Suprapubic skin (tissue), 4 donors: ENCODE measurements at regions not wholly inside any gene's neighbourhood (a gene's known extent, or its start where the extent isn't known, plus 50 kb on each side); places are given as distances from the start of the nearest gene placed in this dataset.
A peak's percentile ranks its signal among the peaks of the same experiment; 100 is the strongest.

ENCODE experiments used
- DNase-seq, 2 donors: peaks; one replicate each; pipeline ENCODE4 v3.0.0-alpha.2; 2019; ENCODE audit warnings: low spot score in 2 of 2
- H3K27ac ChIP-seq: fragments of 200-600 bp; sonication (generic); one replicate; pipeline ENCODE4 v1.5.1; 2019
- H3K27me3 ChIP-seq: fragments of 200-600 bp; sonication (generic); one replicate; pipeline ENCODE4 v1.5.1; 2019
- H3K36me3 ChIP-seq: fragments of 200-600 bp; sonication (generic); one replicate; pipeline ENCODE4 v1.5.1; 2019
- H3K4me1 ChIP-seq: fragments of 200-600 bp; sonication (generic); one replicate; pipeline ENCODE4 v1.5.1; 2019
- H3K4me3 ChIP-seq: fragments of 200-600 bp; sonication (generic); one replicate; pipeline ENCODE4 v1.5.1; 2019; ENCODE audit warnings: mild to moderate bottlenecking
- H3K9me3 ChIP-seq: fragments of 200-600 bp; sonication (generic); one replicate; pipeline ENCODE4 v1.5.1; 2019
- CTCF ChIP-seq, 2 donors: fragments of 200-600 bp in 1 of 2; fragments of 450-650 bp in 1 of 2; sonication (generic) in 1 of 2; IDR thresholded peaks; one replicate each; pipeline ENCODE4 v1.5.1; 2016 to 2019; ENCODE audit warnings: antibody characterized with exemption in 2 of 2, mild to moderate bottlenecking in 1 of 2, moderate library complexity in 1 of 2
- EP300 ChIP-seq: sonication (generic); formaldehyde crosslinking; IDR thresholded peaks from one replicate; pipeline ENCODE4 v1.6.1; 2017; ENCODE audit warnings: antibody characterized with exemption
- POLR2A ChIP-seq, 2 donors: fragments of 450-650 bp; IDR thresholded peaks; one replicate each; pipeline ENCODE4 v1.6.1; 2017; ENCODE audit warnings: antibody characterized with exemption in 2 of 2, mild to moderate bottlenecking in 2 of 2, moderate library complexity in 2 of 2
- POLR2AphosphoS5 ChIP-seq, 3 donors: sonication (generic); formaldehyde crosslinking; IDR thresholded peaks; one replicate each; pipeline ENCODE4 v1.6.1; 2017; ENCODE audit warnings: antibody characterized with exemption in 3 of 3
- WGBS: methylation state at CpG from one replicate; pipeline ENCODE4 v1.1.5; 2018; 5-methylcytosine and 5-hydroxymethylcytosine counted together

GRCh38 chr4:53920116-53920515 lies 144.3 kb downstream of the CHIC2 start:
- DNase-seq = no peak
- WGBS = 38% methylated on average over 4 of the region's 4 CpGs
- Histone ChIP-seq H3K27me3 (no peaks in the 10 kb centered on the region), H3K4me1 (peaks cover 20% of the 10 kb centered on the region), H3K27ac (peak overlapping the region; percentile 65), H3K9me3 (no peaks in the 10 kb centered on the region), H3K4me3 (no peak overlapping the region), H3K36me3 (no peaks in the 10 kb centered on the region)
- TF ChIP-seq POLR2AphosphoS5 (IDR thresholded peaks at IDR 0.05) (no peak), CTCF (IDR thresholded peaks at IDR 0.05) (no peak), EP300 (no peak), POLR2A (IDR thresholded peaks at IDR 0.05) (no peak)

DNA sequence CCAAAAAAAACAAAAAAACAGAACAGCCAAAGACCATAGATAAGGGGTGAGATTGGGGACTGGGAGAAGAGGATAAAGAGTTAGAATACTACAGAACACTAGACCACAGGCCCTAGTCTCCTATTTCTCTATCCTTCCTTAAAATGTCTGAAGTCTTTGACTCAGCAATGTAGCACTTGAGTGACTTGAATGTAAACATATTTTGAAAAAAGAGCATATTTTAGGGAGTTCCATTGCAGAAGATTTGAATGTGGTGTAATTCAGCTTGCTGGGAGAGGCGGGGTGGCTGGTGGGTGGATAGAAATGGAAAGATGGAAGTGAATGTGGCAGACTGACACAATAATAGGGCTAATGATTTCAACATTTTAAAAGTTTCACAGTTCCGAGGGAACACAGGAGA lies 144.9 kb downstream of the CHIC2 start:
- WGBS = 69% methylated on average over 2 of the region's 2 CpGs
- no peak for DNase-seq
- Histone ChIP-seq H3K36me3 (no peaks in the 10 kb centered on the region), H3K27ac (peak overlapping the region; percentile 65), H3K9me3 (no peaks in the 10 kb centered on the region), H3K27me3 (no peaks in the 10 kb centered on the region), H3K4me1 (peaks cover 20% of the 10 kb centered on the region), H3K4me3 (no peak overlapping the region)
- TF ChIP-seq POLR2A (IDR thresholded peaks at IDR 0.05) (no peak), POLR2AphosphoS5 (IDR thresholded peaks at IDR 0.05) (no peak), CTCF (IDR thresholded peaks at IDR 0.05) (no peak), EP300 (no peak)

DNA sequence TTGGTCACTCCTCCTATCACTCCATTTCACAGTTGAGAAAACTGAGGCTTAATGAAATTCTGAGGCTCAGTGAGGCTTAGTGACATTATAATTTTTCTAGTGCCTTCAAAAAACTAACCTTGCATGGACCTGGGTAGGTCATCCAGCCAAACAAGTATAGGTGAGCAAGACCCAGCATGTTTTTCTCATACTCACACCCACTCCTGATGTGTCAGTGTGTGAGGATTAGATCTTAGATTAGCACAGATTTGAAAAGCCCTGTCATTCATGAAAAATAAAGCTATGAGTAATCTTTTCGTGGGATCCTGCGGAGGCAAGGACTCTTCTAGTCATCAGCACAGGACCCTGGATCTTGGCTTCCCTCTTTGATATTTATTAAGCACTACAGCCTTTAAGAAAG lies 146.7 kb downstream of the CHIC2 start:
- H3K4me1 ChIP-seq = peaks cover 16% of the 10 kb centered on the region
- H3K36me3 ChIP-seq = no peaks in the 10 kb centered on the region
- H3K9me3 ChIP-seq = no peaks in the 10 kb centered on the region
- H3K4me3 ChIP-seq = no peak overlapping the region
- TF ChIP-seq POLR2AphosphoS5 (IDR thresholded peaks at IDR 0.05) = peak in 1 of 3 donors; percentile 44
- no peak for TF ChIP-seq CTCF (IDR thresholded peaks at IDR 0.05)
- no peak overlapping the region for H3K27ac ChIP-seq
- DNase-seq = no peak
- H3K27me3 ChIP-seq = no peaks in the 10 kb centered on the region
- WGBS = 40% methylated on average over 2 of the region's 2 CpGs

- Histone ChIP-seq H3K4me1 (peaks cover 16% of the 10 kb centered on the region), H3K27me3 (no peaks in the 10 kb centered on the region), H3K36me3 (no peaks in the 10 kb centered on the region), H3K9me3 (no peaks in the 10 kb centered on the region), H3K4me3 (no peak overlapping the region), H3K27ac (no peak overlapping the region)
- TF ChIP-seq EP300 (no peak), POLR2A (IDR thresholded peaks at IDR 0.05) (no peak), POLR2AphosphoS5 (IDR thresholded peaks at IDR 0.05) (no peak), CTCF (IDR thresholded peaks at IDR 0.05) (no peak)
- DNase-seq = no peak
These were observed 147.9 kb downstream of the CHIC2 start for GRCh38 chr4:53916431-53916889.

GRCh38 chr4:53914313-53915016 lies 149.9 kb downstream of the CHIC2 start:
- no peak for DNase-seq
- H3K27ac ChIP-seq = no peak overlapping the region

GRCh38 chr4:53913771-53914170 lies 150.6 kb downstream of the CHIC2 start:
- H3K27ac ChIP-seq = no peak overlapping the region
- H3K4me1 ChIP-seq = peaks cover 15% of the 10 kb centered on the region
- DNase-seq = no peak
- 94% methylated on average over 3 of the region's 3 CpGs for WGBS
- no peak overlapping the region for H3K4me3 ChIP-seq
- no peaks in the 10 kb centered on the region for H3K9me3 ChIP-seq
- TF ChIP-seq EP300 (no peak), POLR2A (IDR thresholded peaks at IDR 0.05) (no peak)
- no peaks in the 10 kb centered on the region for H3K27me3 ChIP-seq
- no peaks in the 10 kb centered on the region for H3K36me3 ChIP-seq

More at GRCh38 chr4:53914313-53915016, 149.9 kb downstream of the CHIC2 start:
- no peaks in the 10 kb centered on the region for H3K36me3 ChIP-seq
- no peak for TF ChIP-seq POLR2AphosphoS5 (IDR thresholded peaks at IDR 0.05)
- H3K27me3 ChIP-seq = no peaks in the 10 kb centered on the region
- WGBS = 58% methylated on average over 4 of the region's 4 CpGs
- no peak overlapping the region for H3K4me3 ChIP-seq
- no peaks in the 10 kb centered on the region for H3K9me3 ChIP-seq
- H3K4me1 ChIP-seq = peaks cover 13% of the 10 kb centered on the region
